SHP77 treated with DMSO at 0.1 percent for 48 hours (cell line): ENCODE measurements at regions not wholly inside any gene's neighbourhood (a gene's known extent, or its start where the extent isn't known, plus 50 kb on each side); places are given as distances from the start of the nearest gene placed in this dataset.

ENCODE experiments used
- DNase-seq: peaks from one replicate; lab custom pipeline; 2025; lab: John Stamatoyannopoulos, UW

DNA sequence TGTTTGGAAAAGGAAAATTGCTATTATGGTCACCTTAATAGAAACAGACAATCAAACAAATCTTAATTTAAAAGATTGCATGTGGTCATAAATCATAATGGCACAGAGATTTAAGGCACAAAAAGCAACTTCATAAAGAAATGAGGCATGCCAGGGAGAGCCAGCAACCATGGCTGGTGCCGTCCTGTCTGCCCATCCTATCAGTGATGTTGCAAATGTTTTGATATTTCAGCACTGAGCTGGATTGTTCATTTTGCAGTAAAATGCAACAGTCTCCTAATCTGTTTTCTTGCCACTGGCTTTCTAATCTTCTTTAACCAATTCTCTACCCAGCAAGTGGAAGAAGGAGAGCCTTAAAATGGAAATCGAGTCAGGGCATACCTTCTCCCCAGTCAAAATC, 249.8 kb downstream of the SAMD5 start:
- no peak for DNase-seq

DNA sequence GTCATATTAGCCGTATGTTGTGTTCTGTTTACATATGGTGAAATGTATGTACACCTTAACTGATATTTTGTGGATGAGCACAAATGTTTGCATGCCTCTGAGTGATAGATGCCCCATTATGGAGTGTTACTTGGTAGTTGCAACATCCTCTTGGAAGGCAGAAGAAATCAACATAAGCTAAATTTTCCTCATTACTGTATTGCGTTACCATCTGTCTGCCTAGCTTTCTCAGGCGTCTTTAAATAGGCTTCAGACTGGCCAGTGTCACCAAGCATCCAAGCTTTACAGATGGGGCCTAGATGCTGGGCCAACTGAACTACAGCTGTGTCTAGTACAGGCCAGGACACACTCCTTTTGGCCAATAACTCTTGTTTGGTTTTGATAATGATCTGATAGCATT, 250.6 kb downstream of the SAMD5 start:
- no peak for DNase-seq

DNA sequence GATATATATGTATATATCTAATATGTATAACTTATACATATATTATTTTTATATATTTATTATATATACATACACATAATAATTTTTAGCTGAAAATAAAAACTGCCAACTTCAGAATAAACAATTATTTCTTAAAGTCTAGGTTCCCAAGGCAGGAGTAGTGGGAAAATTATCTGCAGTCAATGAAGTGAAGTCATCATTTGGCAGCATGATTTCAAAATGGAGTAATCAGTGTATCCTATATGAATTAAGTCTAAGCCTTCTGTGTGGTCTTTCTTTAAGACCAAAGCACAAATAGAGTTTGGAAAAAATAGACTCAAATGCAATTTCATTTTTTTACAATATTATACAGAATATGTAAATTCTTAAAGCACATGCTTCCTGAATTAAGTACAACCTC, 251.0 kb downstream of the SAMD5 start:
- DNase-seq: no peak

DNA sequence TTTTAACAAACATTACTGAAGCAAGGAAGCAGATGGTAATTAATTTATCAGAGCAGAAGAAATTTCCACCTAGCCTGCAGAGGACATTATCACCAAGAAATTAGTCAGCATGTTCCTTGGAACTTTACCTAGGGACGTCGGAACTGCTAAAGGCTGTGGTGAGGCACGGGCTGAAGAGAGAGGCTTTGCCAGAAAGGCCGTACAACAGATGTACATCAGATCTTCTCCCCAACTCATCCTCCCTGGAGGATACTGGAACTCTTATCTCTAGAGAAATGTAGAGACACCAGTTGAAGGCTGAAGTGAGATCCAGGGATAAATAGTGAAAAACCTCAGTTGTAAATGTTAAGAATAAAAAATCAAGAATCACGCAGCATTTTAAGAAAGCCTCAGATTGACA, 257.1 kb downstream of the SAMD5 start:
- no peak for DNase-seq

DNA sequence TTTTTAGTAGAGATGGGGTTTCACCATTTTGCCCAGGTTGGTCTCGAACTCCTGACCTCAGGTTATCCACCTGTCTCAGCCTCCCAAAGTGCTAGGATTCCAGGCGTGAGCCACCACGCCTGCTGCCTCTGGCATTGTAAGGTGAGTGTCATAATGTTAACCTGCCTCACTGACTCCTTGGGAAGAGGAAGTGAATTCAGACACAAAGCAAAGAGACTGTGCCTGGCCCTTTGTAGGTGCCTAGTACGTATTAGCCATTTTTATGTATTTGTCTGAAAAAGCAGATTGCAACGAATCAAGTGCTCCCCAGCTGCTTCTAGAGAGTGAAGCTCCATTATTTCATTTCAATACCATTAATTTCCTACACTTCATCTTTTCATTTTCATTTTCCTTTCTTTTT, 260.5 kb downstream of the SAMD5 start:
- no peak for DNase-seq

DNA sequence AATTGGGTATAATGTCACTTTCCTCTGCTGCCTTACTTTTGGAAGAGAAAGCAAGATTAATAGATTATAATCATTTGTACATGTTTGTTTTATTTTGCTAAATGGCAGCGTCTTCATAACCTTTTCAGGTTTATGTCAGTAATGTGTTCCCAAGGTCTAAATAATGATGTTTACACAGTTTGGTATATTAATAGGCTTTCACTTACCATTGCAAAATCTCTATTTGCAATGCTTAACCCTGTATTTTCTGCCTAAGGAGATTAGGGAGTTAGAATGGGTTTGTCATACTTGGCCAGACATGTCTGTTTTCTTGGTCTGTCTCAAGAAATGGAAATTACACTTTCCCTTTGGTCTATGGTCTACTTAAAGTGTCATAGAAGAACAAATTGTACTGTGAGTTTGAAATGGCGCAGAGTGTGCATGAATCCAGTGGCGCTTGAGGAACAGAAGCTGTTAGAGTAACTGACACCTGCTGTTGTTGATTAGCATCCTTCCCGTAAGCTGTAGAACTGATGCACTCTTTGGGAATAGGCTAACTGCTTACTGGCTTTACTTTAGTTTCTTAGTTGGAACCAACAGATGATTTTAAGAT, 261.1 kb downstream of the SAMD5 start:
- DNase-seq: no peak

DNA sequence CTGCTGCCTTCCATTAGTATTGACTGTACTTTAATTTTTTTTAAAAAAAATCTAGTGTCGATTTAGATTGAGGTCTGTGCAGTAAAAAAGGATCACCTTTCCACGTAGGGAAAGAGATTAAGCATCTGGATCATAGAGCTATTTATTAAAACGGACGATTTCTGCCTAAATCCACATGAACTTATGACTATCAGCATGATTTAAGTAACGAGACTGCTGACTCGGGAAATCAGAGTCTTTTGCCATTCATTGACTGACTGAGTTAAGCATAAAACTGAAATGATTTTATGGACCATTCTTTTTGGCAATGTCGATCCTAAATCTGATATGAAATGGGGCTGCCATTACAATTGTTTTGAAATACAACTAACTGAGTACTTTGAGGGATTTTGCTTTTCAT, 261.7 kb downstream of the SAMD5 start:
- no peak for DNase-seq

DNA sequence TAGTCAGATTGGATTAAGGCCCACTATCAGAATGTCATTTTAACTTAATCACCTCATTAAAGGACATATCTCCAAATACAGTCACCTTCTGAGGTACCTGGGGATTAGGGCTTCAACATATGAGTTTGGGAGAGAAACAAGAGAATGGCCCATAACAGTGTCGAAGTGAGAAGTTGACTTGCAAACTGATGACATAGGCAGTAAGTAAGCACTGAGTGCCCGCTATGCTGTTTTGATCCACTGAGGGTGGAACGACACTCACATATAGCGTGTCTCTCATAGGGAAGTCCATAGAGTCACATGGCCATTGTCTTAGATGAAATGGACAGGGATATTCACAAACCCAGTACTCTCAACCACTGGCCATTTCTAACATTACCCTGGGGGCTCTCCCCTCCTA, 264.2 kb downstream of the SAMD5 start:
- DNase-seq: no peak

DNA sequence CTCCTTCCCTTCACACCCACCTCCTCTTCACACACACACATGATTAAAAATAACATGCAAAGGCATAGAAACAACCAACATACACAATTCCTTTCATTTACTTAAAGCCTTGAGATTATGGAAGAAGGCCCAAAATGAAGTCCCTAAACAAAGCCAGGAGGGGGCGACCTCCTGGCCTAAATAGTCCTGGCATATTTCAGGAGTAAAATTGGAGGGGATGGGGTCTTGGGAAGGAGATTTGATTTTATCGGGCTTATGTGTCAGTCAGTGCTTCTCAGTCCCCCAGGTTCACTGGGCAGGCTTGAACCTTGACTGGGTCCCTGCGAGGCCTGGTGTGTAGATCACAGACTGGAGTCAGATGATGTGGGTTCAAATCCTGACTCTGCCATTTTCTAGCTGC, 266.4 kb downstream of the SAMD5 start:
- DNase-seq: no peak

DNA sequence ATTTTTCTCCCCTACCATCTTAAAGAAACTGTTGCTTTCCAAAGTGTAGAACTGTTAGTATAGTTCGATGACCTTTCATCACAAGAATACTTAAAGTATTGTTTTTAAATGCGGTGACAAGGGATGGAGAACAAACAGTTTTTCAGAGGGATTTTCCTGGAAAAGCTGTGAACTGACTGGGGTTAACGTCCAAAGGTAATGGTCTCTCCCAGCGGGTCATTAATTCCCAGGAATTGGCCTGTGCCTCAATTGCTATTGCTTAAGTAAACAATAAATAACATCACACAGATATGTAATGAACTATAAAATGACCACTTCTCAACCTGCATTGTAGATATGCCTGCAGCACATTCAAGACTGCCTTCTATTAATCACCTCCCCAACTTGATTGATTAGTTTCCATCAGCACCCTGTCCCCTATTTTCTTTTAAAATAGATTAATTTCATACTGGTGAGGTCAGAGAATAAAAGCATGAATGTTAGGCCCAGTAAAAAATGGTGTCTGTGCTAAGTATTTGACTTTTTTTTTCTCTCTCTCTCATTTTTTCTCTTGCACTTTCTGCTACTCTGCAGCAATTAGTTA, 268.2 kb downstream of the SAMD5 start:
- DNase-seq: no peak

DNA sequence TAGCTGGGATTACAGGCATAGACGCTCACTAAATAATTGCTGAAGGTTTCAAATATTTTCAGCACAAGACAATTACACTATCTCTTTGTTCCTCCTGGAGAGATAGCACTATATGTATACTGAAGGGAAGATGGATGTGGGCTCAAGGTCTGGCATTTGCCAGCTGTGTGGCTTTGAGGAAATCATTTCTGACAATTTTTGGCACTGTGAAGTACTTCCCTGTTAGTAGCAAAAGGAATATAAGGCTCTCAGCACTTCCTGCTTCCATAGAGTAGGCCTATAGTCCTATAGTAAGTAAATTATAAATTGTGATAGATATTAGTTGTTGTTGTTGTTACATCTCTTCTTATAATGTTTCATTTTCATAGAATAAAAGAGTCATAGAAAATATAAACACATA, 271.1 kb downstream of the SAMD5 start:
- no peak for DNase-seq

DNA sequence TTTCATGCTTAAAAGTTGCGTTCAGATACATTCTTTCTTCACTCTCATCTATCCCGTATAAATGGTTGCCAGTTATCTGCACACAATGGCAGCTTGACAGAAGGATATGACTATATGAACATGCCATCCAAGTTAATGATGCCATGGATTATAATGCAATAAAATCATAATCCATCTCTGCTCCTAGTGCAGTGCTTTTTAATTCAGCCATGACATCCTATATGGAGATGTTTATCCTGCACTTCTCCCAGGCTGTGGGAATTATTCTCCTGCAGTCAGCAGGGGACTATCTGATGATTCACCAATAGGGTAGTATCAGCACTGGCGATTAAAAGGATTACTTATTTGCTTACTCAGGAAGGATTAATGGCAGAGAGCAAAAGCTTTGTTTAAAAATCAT, 273.8 kb downstream of the SAMD5 start:
- DNase-seq: no peak

DNA sequence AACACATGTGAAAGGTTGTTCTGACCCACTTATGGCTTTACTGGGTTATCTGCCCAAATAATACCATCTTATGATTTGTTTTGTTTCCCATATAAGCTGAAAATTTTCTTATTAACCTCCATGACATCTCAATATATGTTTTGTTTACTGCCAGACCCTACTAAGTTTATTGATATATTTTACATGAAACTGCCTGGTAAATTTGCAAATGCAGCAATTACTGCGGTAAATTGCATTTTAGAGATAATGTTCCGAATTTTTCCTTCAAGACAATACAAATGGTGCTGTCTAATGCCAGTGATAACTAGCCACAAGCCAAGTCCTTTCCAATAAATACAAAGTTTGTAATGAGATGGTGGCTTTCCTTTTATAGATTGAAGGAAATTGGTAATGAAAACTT, 275.9 kb downstream of the SAMD5 start:
- no peak for DNase-seq

DNA sequence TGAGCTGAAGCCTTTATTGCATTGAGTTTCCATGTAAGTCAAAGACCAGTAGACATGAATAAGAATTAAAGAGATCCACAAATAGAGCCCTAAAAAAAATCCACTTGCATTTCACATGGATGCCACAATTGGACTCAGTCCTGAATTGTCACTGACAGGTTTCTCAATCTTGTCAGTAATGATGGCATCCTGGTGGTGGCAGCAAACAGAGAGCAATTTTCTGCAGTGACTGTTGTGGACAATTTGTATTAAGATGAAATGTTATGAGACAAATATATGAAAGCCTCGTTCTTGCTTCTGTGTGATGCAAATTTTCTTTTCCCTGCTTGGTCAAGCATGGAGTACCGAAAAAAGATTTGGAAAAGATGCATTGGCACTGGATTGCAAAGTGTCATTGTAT, 278.9 kb downstream of the SAMD5 start:
- DNase-seq: no peak

DNA sequence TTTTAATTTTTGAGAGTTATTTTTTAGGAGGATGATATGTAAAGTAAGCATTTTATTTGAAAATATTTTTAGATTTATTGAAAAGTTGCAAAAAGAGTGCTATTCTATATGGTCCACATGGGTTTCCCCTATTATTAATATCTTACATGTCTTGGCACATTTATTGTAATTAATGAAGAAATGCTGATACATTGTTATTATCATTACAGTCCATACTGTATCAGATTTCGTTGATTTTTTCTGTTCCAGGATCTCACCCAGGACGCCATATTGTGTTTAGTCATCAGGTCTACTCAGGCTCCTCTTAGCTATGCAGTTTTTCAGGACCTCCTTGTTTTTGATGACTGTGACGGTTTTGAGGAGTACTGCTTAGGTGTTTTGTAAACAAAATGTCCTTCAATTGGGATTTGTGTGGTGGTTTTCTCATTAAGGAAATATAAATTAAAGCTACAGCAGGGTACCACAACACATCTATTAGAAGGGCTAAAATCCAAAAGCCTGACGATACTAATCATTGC, 281.0 kb downstream of the SAMD5 start:
- no peak for DNase-seq

DNA sequence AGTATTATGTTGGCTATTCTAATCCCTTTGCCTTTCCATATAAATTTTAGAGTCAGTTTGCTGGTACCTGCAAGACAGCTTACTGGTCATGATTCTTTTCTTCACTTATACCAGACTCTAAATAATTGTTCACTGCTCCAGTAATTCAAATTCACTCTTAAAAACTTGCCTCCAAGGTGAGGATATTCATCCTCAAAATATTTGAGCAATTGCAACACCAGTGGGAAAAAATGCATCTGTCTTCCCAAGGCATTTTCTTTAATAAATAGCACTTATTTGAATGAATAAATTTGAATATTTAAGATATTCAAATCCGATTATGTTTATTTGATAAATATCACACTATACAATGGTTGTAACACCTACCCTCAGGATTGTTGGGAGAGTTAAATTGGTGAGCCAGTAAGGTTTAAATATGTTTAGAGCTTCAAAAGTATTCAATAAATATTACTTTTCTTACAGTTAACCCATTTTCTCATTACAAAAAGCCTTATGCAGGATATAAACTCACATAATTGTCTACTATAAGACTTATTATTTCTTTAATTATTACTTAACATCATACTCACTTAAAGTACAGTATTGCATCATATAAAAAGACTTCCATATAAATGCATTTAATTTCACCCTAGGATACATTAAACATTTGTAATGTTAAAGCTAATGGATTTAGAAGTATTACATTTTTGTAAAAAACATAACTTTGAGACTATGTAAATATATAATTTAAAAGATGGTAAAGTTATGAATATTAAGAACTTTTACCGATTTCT, 285.6 kb downstream of the SAMD5 start:
- no peak for DNase-seq

DNA sequence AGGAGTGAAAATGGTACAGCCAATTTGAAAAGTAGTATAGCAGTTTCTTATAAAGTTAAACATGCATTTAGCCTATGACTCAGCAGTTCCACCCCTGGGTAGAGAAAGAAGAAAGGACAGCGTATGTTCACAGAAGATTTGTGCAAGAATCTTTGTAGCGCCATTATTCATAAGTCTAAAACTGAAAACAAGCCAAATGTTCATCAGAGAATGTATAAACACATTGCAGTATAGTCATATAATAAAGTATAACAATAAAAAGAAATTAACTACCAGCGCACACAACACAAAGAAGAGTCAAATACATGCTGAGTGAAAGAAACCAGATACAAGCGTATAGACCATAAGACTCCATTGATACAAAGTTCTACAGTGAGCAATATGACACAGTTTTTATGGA, 294.0 kb downstream of the SAMD5 start:
- no peak for DNase-seq

DNA sequence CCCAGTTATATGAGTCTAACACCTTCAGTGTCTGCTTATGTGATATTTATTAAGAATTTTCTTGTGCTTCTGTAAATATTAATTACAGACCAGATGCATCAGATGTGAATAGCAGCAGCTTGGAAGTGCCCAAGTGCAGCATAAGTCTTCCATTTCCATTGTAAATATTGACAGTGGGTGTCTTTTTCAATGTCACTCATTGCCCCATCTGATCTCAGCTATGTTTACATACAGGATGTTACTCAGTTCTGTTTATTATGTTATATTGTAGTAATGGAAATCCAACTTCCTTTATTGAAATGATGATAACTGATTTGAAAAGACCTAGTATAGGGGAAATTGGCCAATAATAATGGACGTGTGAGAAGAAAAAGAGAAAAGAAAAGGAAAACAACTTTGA, 296.7 kb downstream of the SAMD5 start:
- DNase-seq: no peak

DNA sequence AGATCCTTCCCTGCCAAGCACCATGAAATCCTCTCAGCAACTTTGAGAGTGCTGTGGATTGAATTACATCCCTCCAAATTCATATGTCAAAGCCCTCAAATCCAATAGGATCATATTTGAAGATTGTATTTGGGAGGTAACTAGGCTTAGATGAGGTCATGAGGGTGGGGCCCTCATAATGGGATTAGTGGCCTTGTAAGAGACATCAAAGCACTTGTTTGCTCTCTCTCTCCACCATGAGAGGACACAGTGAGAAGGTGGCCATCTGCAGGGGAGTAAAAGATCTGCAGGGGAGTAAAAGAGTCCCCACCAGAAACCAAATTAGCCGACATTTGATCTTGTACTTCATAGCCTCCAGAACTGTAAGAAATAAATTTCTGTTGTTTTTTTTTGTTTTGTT, 298.2 kb downstream of the SAMD5 start:
- DNase-seq: no peak

DNA sequence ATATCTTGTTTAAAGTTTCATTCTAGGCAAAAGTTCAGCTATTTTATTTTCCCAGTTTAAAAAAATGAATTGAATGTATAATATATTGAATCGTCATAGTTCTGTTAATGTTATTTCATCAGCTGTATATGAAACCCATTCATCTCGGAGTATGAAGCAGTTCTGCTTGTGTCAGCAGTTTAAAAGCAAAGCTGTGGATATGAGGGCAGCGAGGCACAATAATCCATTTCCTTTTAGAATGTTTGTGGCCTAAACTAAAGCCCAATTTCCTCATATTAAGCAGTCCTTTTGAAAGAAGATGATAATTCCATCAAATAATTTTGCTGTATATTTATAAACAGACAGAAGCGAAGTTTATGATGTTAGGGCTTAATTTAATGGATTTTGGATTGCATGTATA, 300.1 kb downstream of the SAMD5 start:
- DNase-seq: no peak

DNA sequence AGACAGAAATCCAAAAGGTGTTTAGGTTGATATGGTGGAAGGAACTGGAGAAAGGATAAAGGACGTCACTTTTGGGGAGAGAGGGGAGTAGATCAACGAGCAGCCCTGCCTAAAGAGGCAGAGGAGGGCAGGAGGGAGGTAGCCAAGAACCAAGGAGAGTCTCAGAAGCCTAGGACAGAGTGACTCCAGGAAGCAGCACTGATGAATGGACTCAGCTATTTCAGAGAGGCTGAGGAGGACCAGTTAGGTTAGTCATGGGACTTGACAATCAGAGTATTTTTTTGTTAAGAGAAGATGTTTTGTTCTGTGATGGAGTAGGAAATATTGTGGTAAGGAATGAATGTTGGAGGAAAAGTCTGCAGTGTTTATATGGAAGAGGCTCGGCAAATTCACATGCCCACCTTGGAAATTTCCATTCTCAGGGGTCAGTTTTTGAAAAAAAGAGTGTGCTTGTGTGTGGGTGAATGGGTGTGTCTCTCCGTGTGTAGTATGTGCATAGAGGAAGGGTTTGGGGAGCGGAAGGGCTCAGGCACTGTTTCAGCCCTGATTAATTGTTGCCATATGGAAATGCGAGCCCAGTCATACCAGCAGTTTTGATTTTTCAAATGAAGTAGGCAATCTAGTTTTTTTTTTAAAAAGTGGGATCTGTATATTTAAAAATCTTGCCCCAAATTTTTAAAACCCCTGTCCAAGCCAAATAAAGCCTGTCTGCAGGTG, 303.6 kb downstream of the SAMD5 start:
- DNase-seq: no peak

DNA sequence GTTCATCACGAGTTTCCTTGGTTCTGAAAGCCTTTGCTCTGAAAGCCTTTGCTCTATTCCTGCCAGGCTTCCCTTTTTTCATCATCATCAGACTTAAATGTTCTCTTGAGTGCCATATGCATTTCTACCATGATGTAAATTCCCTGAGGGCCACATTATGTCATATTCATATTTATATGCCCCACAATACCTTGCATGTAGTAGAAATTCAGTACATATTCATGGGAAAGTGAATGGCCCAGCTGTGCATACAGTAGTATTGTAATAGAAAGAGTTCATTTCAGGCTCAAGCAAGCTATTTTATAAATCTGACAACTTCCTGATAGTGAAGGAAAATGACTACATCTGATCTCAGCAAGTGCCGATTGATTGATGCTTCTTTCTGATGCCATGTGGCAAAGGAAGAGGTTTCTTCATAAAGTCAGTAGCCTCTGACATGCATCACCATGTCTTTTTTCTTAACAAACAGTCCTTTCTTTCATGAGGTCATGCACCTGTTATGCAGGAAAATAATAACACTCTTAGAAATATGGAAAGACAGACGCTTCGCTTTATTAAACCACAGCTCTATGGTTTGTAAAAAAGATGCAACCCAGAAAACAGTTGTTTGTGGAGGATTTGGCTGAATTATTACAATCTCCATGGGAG, 308.7 kb downstream of the SAMD5 start:
- DNase-seq: no peak
